GM12873 (cell line): ENCODE measurements at regions not wholly inside any gene's neighbourhood (a gene's known extent, or its start where the extent isn't known, plus 50 kb on each side); places are given as distances from the start of the nearest gene placed in this dataset.

ENCODE experiments used
- TF ChIP-seq, protein P1 (sequence below): IDR thresholded peaks from 2 replicates; pipeline ENCODE4 v1.5.1; 2012; ENCODE audit warnings: low read depth, mild to moderate bottlenecking, moderate library complexity, low read length, control low read depth; ENCODE audit not compliant: insufficient read depth; ENCODE audit errors: missing control alignments

- TF ChIP-seq, protein P1, sequence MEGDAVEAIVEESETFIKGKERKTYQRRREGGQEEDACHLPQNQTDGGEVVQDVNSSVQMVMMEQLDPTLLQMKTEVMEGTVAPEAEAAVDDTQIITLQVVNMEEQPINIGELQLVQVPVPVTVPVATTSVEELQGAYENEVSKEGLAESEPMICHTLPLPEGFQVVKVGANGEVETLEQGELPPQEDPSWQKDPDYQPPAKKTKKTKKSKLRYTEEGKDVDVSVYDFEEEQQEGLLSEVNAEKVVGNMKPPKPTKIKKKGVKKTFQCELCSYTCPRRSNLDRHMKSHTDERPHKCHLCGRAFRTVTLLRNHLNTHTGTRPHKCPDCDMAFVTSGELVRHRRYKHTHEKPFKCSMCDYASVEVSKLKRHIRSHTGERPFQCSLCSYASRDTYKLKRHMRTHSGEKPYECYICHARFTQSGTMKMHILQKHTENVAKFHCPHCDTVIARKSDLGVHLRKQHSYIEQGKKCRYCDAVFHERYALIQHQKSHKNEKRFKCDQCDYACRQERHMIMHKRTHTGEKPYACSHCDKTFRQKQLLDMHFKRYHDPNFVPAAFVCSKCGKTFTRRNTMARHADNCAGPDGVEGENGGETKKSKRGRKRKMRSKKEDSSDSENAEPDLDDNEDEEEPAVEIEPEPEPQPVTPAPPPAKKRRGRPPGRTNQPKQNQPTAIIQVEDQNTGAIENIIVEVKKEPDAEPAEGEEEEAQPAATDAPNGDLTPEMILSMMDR: no peak
These were observed 429.0 kb upstream of the PIK3C3 start for GRCh38 chr18:41526054-41526453.

GRCh38 chr18:41524674-41525470 lies 430.2 kb upstream of the PIK3C3 start:
- TF ChIP-seq, protein P1: no peak

DNA sequence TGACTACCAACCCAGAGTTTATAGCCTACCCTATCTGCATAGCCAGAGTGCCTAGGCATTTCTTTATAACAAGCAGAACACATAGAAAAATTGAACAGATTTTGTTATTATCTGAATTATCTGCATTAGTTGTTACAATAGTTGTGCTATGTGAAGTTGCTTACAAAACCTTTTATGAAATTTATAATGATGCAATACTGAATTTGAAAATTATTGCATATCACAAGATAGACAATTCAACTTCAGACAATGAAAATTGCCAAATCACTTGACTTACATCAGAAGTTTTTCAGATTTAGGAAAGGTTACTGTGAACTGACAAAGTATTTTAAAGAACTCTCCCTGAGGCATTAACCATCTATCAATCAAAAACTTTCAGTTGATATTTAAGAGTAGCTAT lies 437.9 kb upstream of the PIK3C3 start:
- TF ChIP-seq, protein P1: no peak

DNA sequence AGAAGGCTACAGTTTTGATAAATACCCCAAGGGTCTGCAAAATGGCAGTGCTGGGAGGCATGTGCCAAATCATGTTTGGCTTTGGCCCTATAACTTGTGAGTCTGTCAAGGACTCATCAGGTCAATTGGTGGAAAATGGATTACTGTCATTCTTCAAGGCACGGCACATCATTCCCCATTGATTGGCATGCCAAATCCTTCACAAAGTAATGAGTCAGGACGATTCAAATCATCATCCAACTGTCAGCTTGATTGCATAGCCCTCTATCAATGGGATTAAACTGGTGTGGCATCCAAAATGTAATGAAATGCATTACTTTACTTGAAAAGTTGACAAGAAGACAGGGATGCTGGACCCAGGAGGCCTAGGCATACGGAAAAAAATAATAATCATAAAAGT lies 441.6 kb upstream of the PIK3C3 start:
- TF ChIP-seq, protein P1: no peak

DNA sequence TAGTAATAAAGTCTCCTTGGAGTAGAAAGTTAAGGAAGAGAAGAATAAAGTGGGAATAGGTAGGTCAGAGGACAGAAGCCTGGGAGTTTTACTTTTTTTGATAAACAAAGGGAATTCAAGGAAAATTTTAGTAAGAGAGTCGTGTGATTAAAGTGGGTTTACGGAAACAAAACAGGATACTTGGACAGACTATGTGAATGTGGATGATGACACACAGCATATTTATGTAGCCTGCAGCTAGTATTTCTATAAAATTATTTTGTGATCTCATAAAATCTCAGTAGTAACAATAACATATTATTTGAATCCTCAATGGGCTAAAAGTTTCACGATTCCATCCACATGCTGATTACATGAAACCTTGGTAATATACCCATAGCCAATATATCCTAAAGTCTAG lies 450.7 kb upstream of the PIK3C3 start:
- TF ChIP-seq, protein P1: no peak

DNA sequence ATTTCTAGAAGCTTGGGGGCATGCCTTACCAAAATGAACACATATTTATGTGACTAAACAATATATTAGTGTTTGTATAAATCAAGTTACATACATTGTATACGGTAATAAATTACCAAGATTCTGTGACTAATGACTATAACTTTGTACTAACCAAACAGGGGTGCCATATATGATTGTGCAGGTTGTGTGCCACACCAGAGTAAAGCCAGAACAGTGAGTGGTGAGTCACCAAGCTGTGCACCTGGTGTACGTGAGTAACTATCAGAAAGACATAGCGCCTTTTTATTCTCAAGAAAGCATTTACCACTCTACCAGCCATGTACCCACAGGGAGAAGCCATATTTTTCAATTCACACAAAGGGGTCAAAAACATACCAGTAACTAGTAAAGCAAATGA lies 453.2 kb upstream of the PIK3C3 start:
- TF ChIP-seq, protein P1: no peak

DNA sequence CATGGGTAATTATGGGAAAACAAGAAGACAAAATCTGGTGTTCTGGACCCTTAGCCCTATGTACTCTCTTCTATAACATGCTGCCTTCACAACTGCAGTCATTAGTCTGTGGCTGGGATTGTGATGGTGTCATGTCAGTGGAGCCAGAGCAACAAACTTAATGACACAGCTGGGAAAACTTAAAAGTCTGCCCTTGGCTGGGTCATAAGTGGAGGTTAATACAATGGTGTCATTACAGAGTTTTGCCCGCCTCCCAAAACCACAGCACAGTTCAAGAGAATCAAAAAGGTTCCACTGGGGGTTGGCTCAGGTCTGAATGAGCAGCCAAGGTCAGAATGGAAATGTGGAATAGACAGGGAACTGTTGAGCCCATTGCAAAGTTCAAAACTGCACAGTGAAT lies 455.7 kb upstream of the PIK3C3 start:
- TF ChIP-seq, protein P1: no peak
